ENCODE measurements at regions not wholly inside any gene's neighbourhood (a gene's known extent, or its start where the extent isn't known, plus 50 kb on each side); places are given as distances from the start of the nearest gene placed in this dataset.

DNA sequence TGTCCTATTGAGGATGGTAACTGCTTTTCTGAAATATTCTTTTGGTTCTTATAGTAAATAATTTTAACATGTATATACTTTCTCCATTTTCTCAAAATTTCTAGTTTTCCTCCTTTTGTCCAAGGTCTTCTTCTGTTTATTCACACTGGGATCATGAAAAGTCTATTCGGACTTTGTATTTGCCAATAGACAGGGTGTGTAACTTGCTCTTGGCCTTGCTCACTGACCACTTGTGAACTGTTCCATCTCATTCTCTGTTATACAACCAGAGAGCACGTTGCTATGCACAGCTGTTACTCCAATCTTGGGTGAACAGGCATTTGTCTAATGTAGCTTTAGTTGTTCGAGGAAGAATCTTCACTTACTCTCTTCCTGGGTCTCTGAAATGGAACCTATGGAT, 388.9 kb downstream of the SH3GL2 start:
- TF ChIP-seq, protein P1, sequence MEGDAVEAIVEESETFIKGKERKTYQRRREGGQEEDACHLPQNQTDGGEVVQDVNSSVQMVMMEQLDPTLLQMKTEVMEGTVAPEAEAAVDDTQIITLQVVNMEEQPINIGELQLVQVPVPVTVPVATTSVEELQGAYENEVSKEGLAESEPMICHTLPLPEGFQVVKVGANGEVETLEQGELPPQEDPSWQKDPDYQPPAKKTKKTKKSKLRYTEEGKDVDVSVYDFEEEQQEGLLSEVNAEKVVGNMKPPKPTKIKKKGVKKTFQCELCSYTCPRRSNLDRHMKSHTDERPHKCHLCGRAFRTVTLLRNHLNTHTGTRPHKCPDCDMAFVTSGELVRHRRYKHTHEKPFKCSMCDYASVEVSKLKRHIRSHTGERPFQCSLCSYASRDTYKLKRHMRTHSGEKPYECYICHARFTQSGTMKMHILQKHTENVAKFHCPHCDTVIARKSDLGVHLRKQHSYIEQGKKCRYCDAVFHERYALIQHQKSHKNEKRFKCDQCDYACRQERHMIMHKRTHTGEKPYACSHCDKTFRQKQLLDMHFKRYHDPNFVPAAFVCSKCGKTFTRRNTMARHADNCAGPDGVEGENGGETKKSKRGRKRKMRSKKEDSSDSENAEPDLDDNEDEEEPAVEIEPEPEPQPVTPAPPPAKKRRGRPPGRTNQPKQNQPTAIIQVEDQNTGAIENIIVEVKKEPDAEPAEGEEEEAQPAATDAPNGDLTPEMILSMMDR (IDR thresholded peaks at IDR 0.05) = no peak
- TF ChIP-seq POLR2A (IDR thresholded peaks at IDR 0.05) = no peak
